Body of pancreas (tissue), 4 donors: ENCODE measurements at regions not wholly inside any gene's neighbourhood (a gene's known extent, or its start where the extent isn't known, plus 50 kb on each side); places are given as distances from the start of the nearest gene placed in this dataset.

Experiments used
- ATAC-seq: fragments of 150-250 bp; one replicate; pipeline ENCODE4 v1.9.1; 2016
- DNase-seq, 4 donors: peaks; one replicate each; pipeline ENCODE4 v3.0.0-alpha.2; 2019
- H3K27ac ChIP-seq, 4 donors: fragments of 200-600 bp; sonication (generic); 1 replicate in 3 of 4; 2 replicates in 1 of 4; pipeline versions ENCODE4 v1.5.1 to v1.6.1; 2016 to 2019; ENCODE audit warnings: mild to moderate bottlenecking in 1 of 4, mixed read lengths in 1 of 4, moderate library complexity in 1 of 4
- H3K27me3 ChIP-seq, 2 donors: fragments of 200-600 bp; sonication (generic); one replicate each; pipeline ENCODE4 v1.6.0; 2016; ENCODE audit warnings: mild to moderate bottlenecking in 1 of 2
- H3K36me3 ChIP-seq, 2 donors: fragments of 200-600 bp; sonication (generic); replicated peaks in 1 of 2; 2 replicates each; pipeline ENCODE4 v1.5.1; 2016; ENCODE audit warnings: low read depth in 2 of 2; ENCODE audit not compliant: insufficient read depth in 1 of 2
- H3K4me1 ChIP-seq: fragments of 200-600 bp; sonication (generic); one replicate; pipeline ENCODE4 v1.6.0; 2016
- H3K4me3 ChIP-seq, 2 donors: fragments of 200-600 bp; sonication (generic); 1 replicate in 1 of 2; 2 replicates in 1 of 2; pipeline ENCODE4 v1.5.1; 2016 to 2019
- H3K9me3 ChIP-seq, 3 donors: fragments of 200-600 bp; sonication (generic); 1 replicate in 2 of 3; 2 replicates in 1 of 3; pipeline ENCODE4 v1.5.1; 2016
- POLR2A ChIP-seq, 3 donors: fragments of 450-650 bp; IDR thresholded peaks; one replicate each; pipeline ENCODE4 v1.6.1; 2016; ENCODE audit warnings: antibody characterized with exemption in 3 of 3, mild to moderate bottlenecking in 2 of 3
- WGBS, 2 donors: methylation state at CpG; one replicate each; pipeline ENCODE4 v1.1.5; 2017; 5-methylcytosine and 5-hydroxymethylcytosine counted together
- intact Hi-C: fragments of 100-400 bp; cut with DNase I; formaldehyde crosslinking; loops from one replicate; pipeline ENCODE4 v1.15.1; 2023
- TF ChIP-seq, protein P1 (sequence below), 7 experiments: fragments of 450-650 bp in 4 of 7; fragments of 200-600 bp in 3 of 7; sonication (generic) in 3 of 7; IDR thresholded peaks; one replicate each; pipeline ENCODE4 v1.5.1; 2016 to 2019; ENCODE audit warnings: antibody characterized with exemption in 7 of 7

- H3K9me3 ChIP-seq = no peaks in the 10 kb centered on the region
- DNase-seq (no peak), ATAC-seq (no peak)
- H3K27me3 ChIP-seq = no peaks in the 10 kb centered on the region
- no peak for TF ChIP-seq POLR2A (IDR thresholded peaks at IDR 0.05)
- TF ChIP-seq, protein P1, sequence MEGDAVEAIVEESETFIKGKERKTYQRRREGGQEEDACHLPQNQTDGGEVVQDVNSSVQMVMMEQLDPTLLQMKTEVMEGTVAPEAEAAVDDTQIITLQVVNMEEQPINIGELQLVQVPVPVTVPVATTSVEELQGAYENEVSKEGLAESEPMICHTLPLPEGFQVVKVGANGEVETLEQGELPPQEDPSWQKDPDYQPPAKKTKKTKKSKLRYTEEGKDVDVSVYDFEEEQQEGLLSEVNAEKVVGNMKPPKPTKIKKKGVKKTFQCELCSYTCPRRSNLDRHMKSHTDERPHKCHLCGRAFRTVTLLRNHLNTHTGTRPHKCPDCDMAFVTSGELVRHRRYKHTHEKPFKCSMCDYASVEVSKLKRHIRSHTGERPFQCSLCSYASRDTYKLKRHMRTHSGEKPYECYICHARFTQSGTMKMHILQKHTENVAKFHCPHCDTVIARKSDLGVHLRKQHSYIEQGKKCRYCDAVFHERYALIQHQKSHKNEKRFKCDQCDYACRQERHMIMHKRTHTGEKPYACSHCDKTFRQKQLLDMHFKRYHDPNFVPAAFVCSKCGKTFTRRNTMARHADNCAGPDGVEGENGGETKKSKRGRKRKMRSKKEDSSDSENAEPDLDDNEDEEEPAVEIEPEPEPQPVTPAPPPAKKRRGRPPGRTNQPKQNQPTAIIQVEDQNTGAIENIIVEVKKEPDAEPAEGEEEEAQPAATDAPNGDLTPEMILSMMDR (IDR thresholded peaks at IDR 0.05) = no peak
- no peak overlapping the region for H3K27ac ChIP-seq
- intact Hi-C loops = no loop called here
- 80 to 83% methylated on average over 1 of the region's 1 CpG for WGBS, 2 donors
- no peaks in the 10 kb centered on the region for H3K36me3 ChIP-seq
- H3K4me3 ChIP-seq = no peak overlapping the region
- H3K4me1 ChIP-seq = no peaks in the 10 kb centered on the region
Observed at GRCh38 chr5:42228279-42228678, 195.0 kb upstream of the GHR start.

DNA sequence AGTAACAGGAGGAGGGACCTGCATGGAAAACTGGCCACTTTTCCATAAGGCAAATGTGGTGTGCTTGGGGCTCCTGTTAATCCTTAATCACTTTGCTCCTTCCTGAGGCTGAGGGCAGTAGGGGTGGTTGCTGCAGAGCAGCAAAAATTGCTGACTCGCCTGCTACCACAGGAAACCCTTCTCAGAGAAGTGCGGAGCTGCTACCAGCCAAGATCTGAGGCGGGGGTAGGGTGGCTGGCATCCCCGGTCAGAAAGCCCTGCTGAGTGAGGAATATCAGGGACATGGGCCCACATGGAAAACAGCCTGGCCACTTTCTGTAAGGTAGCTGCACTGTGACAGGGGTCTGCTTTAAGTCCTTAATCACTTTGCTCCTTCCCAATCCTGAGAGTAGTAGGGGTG lies 192.4 kb upstream of the GHR start:
- 44% methylated on average over 4 of the region's 4 CpGs; no CpG with 5 or more reads in 1 of the 2 donors for WGBS, 2 donors
- no peaks in the 10 kb centered on the region for H3K9me3 ChIP-seq
- ATAC-seq = no peak
- H3K4me3 ChIP-seq = no peak overlapping the region
- DNase-seq = no peak
- no peaks in the 10 kb centered on the region for H3K36me3 ChIP-seq
- no peak overlapping the region for H3K27ac ChIP-seq
- intact Hi-C loops = no loop called here
- no peaks in the 10 kb centered on the region for H3K27me3 ChIP-seq
- no peaks in the 10 kb centered on the region for H3K4me1 ChIP-seq
- TF ChIP-seq, protein P1 (IDR thresholded peaks at IDR 0.05) = no peak
- TF ChIP-seq POLR2A (IDR thresholded peaks at IDR 0.05) = no peak

DNA sequence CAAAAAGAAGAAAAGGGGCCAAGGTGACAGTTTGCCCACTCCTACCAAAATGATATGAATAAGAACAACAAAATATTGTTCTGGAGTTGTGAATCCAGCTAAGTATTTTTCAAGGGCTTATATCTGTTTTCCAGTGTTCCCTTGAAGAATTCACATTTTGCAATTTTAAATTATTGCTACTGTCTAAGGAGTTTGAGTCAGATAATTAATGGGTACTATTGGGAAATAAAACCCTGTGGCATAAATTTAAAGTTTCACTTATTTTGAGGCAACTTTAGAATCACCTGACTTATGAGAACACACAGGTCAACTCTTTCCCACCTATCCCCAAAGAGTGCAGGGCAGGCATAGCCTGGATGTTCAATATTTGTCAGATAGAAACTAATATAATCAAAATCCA lies 188.0 kb upstream of the GHR start:
- Histone ChIP-seq H3K27ac (no peak overlapping the region), H3K4me1 (no peaks in the 10 kb centered on the region), H3K4me3 (no peak overlapping the region), H3K36me3 (no peaks in the 10 kb centered on the region), H3K27me3 (no peaks in the 10 kb centered on the region), H3K9me3 (no peaks in the 10 kb centered on the region)
- DNase-seq (no peak), ATAC-seq (no peak)
- intact Hi-C loops = no loop called here
- TF ChIP-seq, protein P1 (IDR thresholded peaks at IDR 0.05) = no peak
- TF ChIP-seq POLR2A (IDR thresholded peaks at IDR 0.05) = no peak

- intact Hi-C loops = no loop called here
- H3K27ac ChIP-seq = no peak overlapping the region
- H3K27me3 ChIP-seq = no peaks in the 10 kb centered on the region
- no peaks in the 10 kb centered on the region for H3K4me1 ChIP-seq
- TF ChIP-seq POLR2A (IDR thresholded peaks at IDR 0.05) = no peak
- TF ChIP-seq, protein P1 (IDR thresholded peaks at IDR 0.05) = no peak
- WGBS, 2 donors = 77 to 79% methylated on average over 3 of the region's 3 CpGs
- H3K9me3 ChIP-seq = no peaks in the 10 kb centered on the region
- no peak for DNase-seq
- H3K36me3 ChIP-seq = no peaks in the 10 kb centered on the region
- ATAC-seq = no peak
- no peak overlapping the region for H3K4me3 ChIP-seq
Observed at GRCh38 chr5:42235837-42236236, 187.4 kb upstream of the GHR start.

DNA sequence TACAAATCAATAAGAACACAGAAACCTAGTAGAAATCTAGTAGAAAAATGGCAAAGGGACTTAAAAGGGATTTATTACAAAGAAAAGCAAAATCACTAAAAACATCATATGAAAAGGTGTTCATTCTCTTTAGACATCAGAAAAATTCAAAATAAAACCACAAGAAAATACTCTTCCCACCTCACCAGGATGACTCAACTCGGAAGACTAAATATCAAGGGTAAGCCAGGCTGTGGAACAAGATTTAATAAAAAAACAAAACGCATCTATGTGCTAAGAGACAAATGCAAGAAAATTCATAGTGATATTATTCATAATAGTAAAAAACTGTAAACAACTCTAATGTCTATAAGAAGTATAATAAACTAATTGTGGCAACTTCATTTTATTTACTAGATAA lies 181.6 kb upstream of the GHR start:
- no peak for ATAC-seq

More for the DNA sequence above, 181.6 kb upstream of the GHR start:
- no peaks in the 10 kb centered on the region for H3K36me3 ChIP-seq
- no peak for DNase-seq
- intact Hi-C loops = no loop called here
- H3K4me3 ChIP-seq = no peak overlapping the region
- H3K4me1 ChIP-seq = no peaks in the 10 kb centered on the region
- TF ChIP-seq POLR2A (IDR thresholded peaks at IDR 0.05) = no peak
- TF ChIP-seq, protein P1 (IDR thresholded peaks at IDR 0.05) = no peak
- no peaks in the 10 kb centered on the region for H3K9me3 ChIP-seq
- no peaks in the 10 kb centered on the region for H3K27me3 ChIP-seq
- 59 to 64% methylated on average over 2 of the region's 2 CpGs for WGBS, 2 donors
- no peak overlapping the region for H3K27ac ChIP-seq
